Activated CD4-positive, alpha-beta memory T cell treated with anti-CD3 and anti-CD28 coated beads, Interleukin-2, amount 10 ng/mL, durations not matched to agents 7 days and 5 days (primary cell): ENCODE measurements at regions not wholly inside any gene's neighbourhood (a gene's known extent, or its start where the extent isn't known, plus 50 kb on each side); places are given as distances from the start of the nearest gene placed in this dataset.

Source experiments
- CTCF ChIA-PET: fragments of 350-600 bp; sonication (Branson Sonifier 250); formaldehyde crosslinking; loops from one replicate; lab custom pipeline; 2021; ENCODE audit warnings: antibody characterized with exemption, inconsistent platforms; lab: Charles Lee
- POLR2A ChIA-PET: fragments of 350-600 bp; sonication (Branson Sonifier 250); formaldehyde crosslinking; loops from one replicate; lab custom pipeline; 2021; ENCODE audit warnings: antibody characterized with exemption; lab: Charles Lee
- DNase-seq: peaks from one replicate; pipeline ENCODE4 v3.0.0-alpha.2; 2020
- H3K27ac Mint-ChIP-seq: one replicate; pipeline ENCODE4 v1.8.0; 2021; ENCODE audit warnings: mild to moderate bottlenecking, mixed read lengths
- H3K27me3 Mint-ChIP-seq: one replicate; pipeline ENCODE4 v1.8.0; 2021; ENCODE audit warnings: mixed read lengths
- H3K36me3 Mint-ChIP-seq: one replicate; pipeline ENCODE4 v1.8.0; 2021; ENCODE audit warnings: low read depth, mixed read lengths
- H3K4me1 Mint-ChIP-seq: one replicate; pipeline ENCODE4 v1.8.0; 2021; ENCODE audit warnings: mixed read lengths
- H3K4me3 Mint-ChIP-seq: one replicate; pipeline ENCODE4 v1.8.0; 2021; ENCODE audit warnings: mild to moderate bottlenecking, mixed read lengths
- H3K9me3 Mint-ChIP-seq: one replicate; pipeline ENCODE4 v1.8.0; 2021; ENCODE audit warnings: mixed read lengths

GRCh38 chr10:105370692-105371091 lies 729.6 kb downstream of the SORCS3 start:
- ChIA-PET POLR2A (no interaction called here), CTCF (no interaction called here)
- H3K4me1 Mint-ChIP-seq = no peaks in the 10 kb centered on the region
- no peak overlapping the region for H3K27ac Mint-ChIP-seq
- no peaks in the 10 kb centered on the region for H3K27me3 Mint-ChIP-seq
- no peak for DNase-seq
- H3K36me3 Mint-ChIP-seq = no peaks in the 10 kb centered on the region
- H3K9me3 Mint-ChIP-seq = peaks cover 2% of the 10 kb centered on the region
- no peak overlapping the region for H3K4me3 Mint-ChIP-seq

DNA sequence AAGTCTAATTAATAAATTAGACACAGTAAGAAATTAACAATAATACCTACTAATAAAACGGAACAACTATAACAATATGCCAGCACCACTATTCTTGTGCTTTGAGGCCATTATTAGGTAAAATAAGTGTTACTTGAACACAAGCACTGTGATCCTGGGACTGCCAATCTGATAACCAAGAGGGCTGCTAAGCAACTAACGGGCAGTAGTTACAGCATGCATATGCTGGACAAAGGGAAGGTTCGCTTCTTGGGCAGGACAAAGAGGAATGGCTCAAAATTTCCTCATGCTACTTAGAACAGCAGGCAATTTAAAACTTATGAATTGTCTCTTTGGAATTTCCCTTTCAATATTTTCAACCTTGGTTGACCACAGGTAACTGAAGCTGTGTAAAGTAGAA lies 718.6 kb downstream of the SORCS3 start:
- peaks cover 5% of the 10 kb centered on the region for H3K9me3 Mint-ChIP-seq
- no peaks in the 10 kb centered on the region for H3K36me3 Mint-ChIP-seq
- no peak for DNase-seq
- H3K4me3 Mint-ChIP-seq = no peak overlapping the region
- no peaks in the 10 kb centered on the region for H3K4me1 Mint-ChIP-seq
- H3K27me3 Mint-ChIP-seq = no peaks in the 10 kb centered on the region
- ChIA-PET POLR2A (no interaction called here), CTCF (no interaction called here)
- no peak overlapping the region for H3K27ac Mint-ChIP-seq

DNA sequence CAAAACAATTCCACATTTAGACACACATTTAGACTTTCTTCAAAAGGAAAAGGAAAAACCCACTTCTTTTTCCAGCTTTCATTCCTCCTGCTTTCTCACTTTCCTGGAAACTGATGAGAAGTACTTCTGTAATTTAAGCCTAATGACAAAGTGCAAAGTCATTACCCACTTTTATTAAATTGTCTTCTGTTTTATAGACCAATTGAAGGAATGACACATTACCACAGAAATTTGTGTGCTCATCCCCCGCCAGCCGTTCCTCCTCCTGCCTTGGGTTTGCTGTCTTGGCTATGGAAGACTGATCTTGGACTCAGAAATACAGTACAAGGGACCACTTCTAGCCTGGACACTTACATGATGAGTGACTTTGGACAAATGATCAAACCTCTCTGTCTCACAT lies 717.8 kb downstream of the SORCS3 start:
- no peak for DNase-seq
- Mint-ChIP-seq H3K27me3 (no peaks in the 10 kb centered on the region), H3K9me3 (peaks cover 3% of the 10 kb centered on the region), H3K36me3 (no peaks in the 10 kb centered on the region), H3K4me3 (no peak overlapping the region), H3K4me1 (no peaks in the 10 kb centered on the region), H3K27ac (no peak overlapping the region)
- CTCF ChIA-PET = no interaction called here
- POLR2A ChIA-PET = no interaction called here

DNA sequence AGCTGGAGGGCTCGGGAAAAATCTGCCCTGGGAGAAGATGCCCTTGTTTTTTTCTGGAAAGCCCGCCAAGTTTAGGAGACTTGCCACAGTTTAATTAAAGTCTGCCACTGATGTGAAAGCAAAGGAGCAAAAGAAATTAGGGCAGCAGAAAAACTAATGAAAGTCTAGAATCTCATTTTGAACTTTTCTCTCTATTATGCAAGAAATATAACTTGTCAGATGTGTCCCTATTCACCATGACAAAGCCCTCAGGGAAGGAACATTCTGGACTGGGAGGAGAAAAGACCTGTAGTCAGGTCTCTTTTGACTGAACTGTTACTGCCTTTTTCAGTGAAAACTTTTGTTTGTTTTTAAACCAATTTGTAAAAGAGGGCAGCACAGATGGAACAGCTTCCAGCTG lies 715.5 kb downstream of the SORCS3 start:
- ChIA-PET POLR2A (no interaction called here), CTCF (no interaction called here)
- Mint-ChIP-seq H3K27ac (no peak overlapping the region), H3K4me3 (no peak overlapping the region), H3K27me3 (no peaks in the 10 kb centered on the region), H3K4me1 (no peaks in the 10 kb centered on the region), H3K9me3 (peaks cover 3% of the 10 kb centered on the region), H3K36me3 (no peaks in the 10 kb centered on the region)
- no peak for DNase-seq

- CTCF ChIA-PET = no interaction called here
- Mint-ChIP-seq H3K4me3 (no peak overlapping the region), H3K9me3 (peaks cover 2% of the 10 kb centered on the region), H3K27me3 (no peaks in the 10 kb centered on the region), H3K4me1 (no peaks in the 10 kb centered on the region), H3K36me3 (no peaks in the 10 kb centered on the region), H3K27ac (no peak overlapping the region)
- POLR2A ChIA-PET = no interaction called here
- DNase-seq = no peak
Measured at GRCh38 chr10:105354010-105354409, 712.9 kb downstream of the SORCS3 start.

GRCh38 chr10:105352827-105353226 lies 711.7 kb downstream of the SORCS3 start:
- ChIA-PET POLR2A (no interaction called here), CTCF (no interaction called here)
- no peak for DNase-seq
- no peaks in the 10 kb centered on the region for H3K9me3 Mint-ChIP-seq
- H3K4me3 Mint-ChIP-seq = no peak overlapping the region
- no peak overlapping the region for H3K27ac Mint-ChIP-seq
- no peaks in the 10 kb centered on the region for H3K27me3 Mint-ChIP-seq
- no peaks in the 10 kb centered on the region for H3K36me3 Mint-ChIP-seq
- H3K4me1 Mint-ChIP-seq = no peaks in the 10 kb centered on the region

GRCh38 chr10:105352281-105352680 lies 711.2 kb downstream of the SORCS3 start:
- Mint-ChIP-seq H3K9me3 (no peaks in the 10 kb centered on the region), H3K36me3 (no peaks in the 10 kb centered on the region), H3K27me3 (no peaks in the 10 kb centered on the region), H3K27ac (no peak overlapping the region), H3K4me3 (no peak overlapping the region), H3K4me1 (no peaks in the 10 kb centered on the region)
- ChIA-PET CTCF (no interaction called here), POLR2A (no interaction called here)
- no peak for DNase-seq

GRCh38 chr10:105351187-105351586 lies 710.1 kb downstream of the SORCS3 start:
- Mint-ChIP-seq H3K27ac (no peak overlapping the region), H3K36me3 (no peaks in the 10 kb centered on the region), H3K27me3 (no peaks in the 10 kb centered on the region), H3K9me3 (no peaks in the 10 kb centered on the region), H3K4me1 (no peaks in the 10 kb centered on the region), H3K4me3 (no peak overlapping the region)
- DNase-seq = no peak
- ChIA-PET CTCF (no interaction called here), POLR2A (no interaction called here)

DNA sequence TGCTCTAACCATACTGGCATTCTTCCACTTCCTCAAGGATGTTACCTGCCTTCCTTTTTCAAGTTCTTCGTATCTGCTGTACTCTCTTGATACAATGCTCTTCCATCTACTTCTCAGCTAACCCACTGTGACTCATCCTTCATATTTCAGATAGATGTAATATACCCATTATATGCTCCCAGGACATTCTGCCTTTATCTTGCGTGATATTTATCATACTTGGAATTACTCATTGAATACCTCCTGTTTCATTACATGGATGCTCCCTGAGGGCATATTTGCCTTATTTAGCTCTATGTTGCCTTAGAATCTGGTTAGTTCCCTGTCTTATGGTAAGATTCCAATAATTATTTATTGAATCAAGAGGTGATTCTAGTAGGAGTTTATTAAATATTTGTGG lies 706.4 kb downstream of the SORCS3 start:
- no peak for DNase-seq
- Mint-ChIP-seq H3K27me3 (no peaks in the 10 kb centered on the region), H3K4me1 (no peaks in the 10 kb centered on the region), H3K27ac (no peak overlapping the region), H3K4me3 (no peak overlapping the region), H3K36me3 (no peaks in the 10 kb centered on the region), H3K9me3 (peaks cover 3% of the 10 kb centered on the region)
- POLR2A ChIA-PET = no interaction called here
- CTCF ChIA-PET = no interaction called here

DNA sequence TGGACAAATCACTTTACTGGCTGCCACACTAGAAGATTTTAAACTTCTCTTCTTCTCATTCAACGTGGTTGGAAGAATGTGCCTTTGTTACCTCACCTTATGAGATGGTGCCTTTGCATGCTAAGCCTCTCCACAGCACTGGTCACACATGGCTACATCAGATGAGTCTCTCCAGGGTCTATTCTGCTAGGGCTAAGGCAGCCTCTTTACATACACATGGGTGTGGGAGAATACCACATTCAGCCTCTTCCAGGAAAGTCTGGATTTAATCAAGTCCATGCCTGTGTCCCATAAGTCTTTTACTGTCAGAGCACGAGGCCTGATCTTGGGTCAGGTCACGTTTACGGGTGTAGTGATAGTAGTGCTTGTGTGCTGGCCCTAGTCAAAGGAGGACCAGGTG lies 701.5 kb downstream of the SORCS3 start:
- H3K4me1 Mint-ChIP-seq = no peaks in the 10 kb centered on the region
- H3K4me3 Mint-ChIP-seq = no peak overlapping the region
- H3K9me3 Mint-ChIP-seq = peaks cover 6% of the 10 kb centered on the region
- no peak for DNase-seq
- no peaks in the 10 kb centered on the region for H3K27me3 Mint-ChIP-seq
- no peaks in the 10 kb centered on the region for H3K36me3 Mint-ChIP-seq
- ChIA-PET CTCF (no interaction called here), POLR2A (no interaction called here)
- H3K27ac Mint-ChIP-seq = no peak overlapping the region

GRCh38 chr10:105339669-105340068 lies 698.6 kb downstream of the SORCS3 start:
- Mint-ChIP-seq H3K4me3 (no peak overlapping the region), H3K4me1 (no peaks in the 10 kb centered on the region), H3K36me3 (no peaks in the 10 kb centered on the region), H3K9me3 (peaks cover 10% of the 10 kb centered on the region), H3K27me3 (no peaks in the 10 kb centered on the region), H3K27ac (no peak overlapping the region)
- ChIA-PET CTCF (no interaction called here), POLR2A (no interaction called here)
- DNase-seq = no peak

- POLR2A ChIA-PET = no interaction called here
Measured at GRCh38 chr10:105328503-105329133, 687.5 kb downstream of the SORCS3 start.

More at GRCh38 chr10:105328503-105329133, 687.5 kb downstream of the SORCS3 start:
- Mint-ChIP-seq H3K9me3 (peaks cover 2% of the 10 kb centered on the region), H3K4me1 (no peaks in the 10 kb centered on the region), H3K4me3 (no peak overlapping the region), H3K27ac (no peak overlapping the region), H3K27me3 (no peaks in the 10 kb centered on the region), H3K36me3 (no peaks in the 10 kb centered on the region)
- CTCF ChIA-PET = no interaction called here
- DNase-seq = no peak
